A673 (cell line): ENCODE measurements at regions not wholly inside any gene's neighbourhood (a gene's known extent, or its start where the extent isn't known, plus 50 kb on each side); places are given as distances from the start of the nearest gene placed in this dataset.

ENCODE experiments used
- BruUV-seq: library from RNA; stranded (reverse); fragments of 400-500 nt; replicated peaks from 2 replicates; lab custom pipeline; 2021; lab: Mats Ljungman, UMichigan
- CTCF ChIA-PET: fragments of 300-600 bp; sonication (Branson Sonifier 250); formaldehyde crosslinking; loops from one replicate; lab custom pipeline; 2022; ENCODE audit warnings: antibody characterized with exemption; lab: Charles Lee
- POLR2A ChIA-PET: fragments of 300-600 bp; sonication (Branson Sonifier 250); formaldehyde crosslinking; loops from one replicate; lab custom pipeline; 2022; ENCODE audit warnings: antibody characterized with exemption; ENCODE audit not compliant: low non-redundant PET; lab: Charles Lee
- DNase-seq: peaks from one replicate; pipeline ENCODE4 v3.0.0-alpha.2; 2015; ENCODE audit warnings: low spot score
- H3K27ac ChIP-seq: fragments of 200-600 bp; sonication (generic); 2 replicates; pipeline ENCODE4 v1.5.1; 2016; ENCODE audit warnings: mixed run types, low read depth, mild to moderate bottlenecking, mixed read lengths, antibody characterized with exemption, low read length; ENCODE audit not compliant: poor library complexity, severe bottlenecking
- H3K27me3 ChIP-seq: fragments of 200-600 bp; sonication (generic); replicated peaks from 2 replicates; pipeline ENCODE4 v1.6.1; 2017; ENCODE audit warnings: mixed run types, low read depth, mild to moderate bottlenecking, mixed read lengths, antibody characterized with exemption, low read length; ENCODE audit not compliant: insufficient read depth, poor library complexity
- H3K36me3 ChIP-seq: fragments of 200-600 bp; sonication (generic); 2 replicates; pipeline ENCODE4 v1.6.1; 2016; ENCODE audit warnings: mixed run types, mild to moderate bottlenecking, mixed read lengths, antibody characterized with exemption, low read length; ENCODE audit not compliant: insufficient read depth, poor library complexity, severe bottlenecking
- H3K4me1 ChIP-seq: fragments of 200-600 bp; sonication (generic); 2 replicates; pipeline ENCODE4 v1.6.1; 2017; ENCODE audit warnings: mixed run types, mild to moderate bottlenecking, mixed read lengths, antibody characterized with exemption, low read length; ENCODE audit not compliant: insufficient read depth, poor library complexity, severe bottlenecking
- H3K4me3 ChIP-seq: fragments of 200-600 bp; sonication (generic); 2 replicates; pipeline ENCODE4 v1.5.1; 2016; ENCODE audit warnings: low read depth, mixed run types, mild to moderate bottlenecking, mixed read lengths, low read length; ENCODE audit not compliant: poor library complexity, severe bottlenecking
- H3K9me3 ChIP-seq: fragments of 200-600 bp; sonication (generic); 2 replicates; pipeline ENCODE4 v1.6.1; 2016; ENCODE audit warnings: mixed run types, low read depth, mild to moderate bottlenecking, mixed read lengths, antibody characterized with exemption, low read length; ENCODE audit not compliant: poor library complexity, severe bottlenecking
- EZH2 ChIP-seq: fragments of 200-600 bp; sonication (generic); IDR thresholded peaks from 2 replicates; pipeline ENCODE4 v1.6.1; 2017; ENCODE audit warnings: borderline replicate concordance, low read depth, mild to moderate bottlenecking, mixed read lengths, antibody characterized with exemption, low read length; ENCODE audit not compliant: poor library complexity, severe bottlenecking
- intact Hi-C: fragments of 100-400 bp; cut with micrococcal nuclease; formaldehyde crosslinking; loops from one replicate; pipeline ENCODE4 v1.10.0; 2022; ENCODE audit not compliant: unreplicated experiment
- TF ChIP-seq, protein P1 (sequence below): fragments of 300-800, 200-600 bp; sonication (generic); conservative IDR thresholded peaks from 2 replicates; pipeline ENCODE4 v1.5.1; 2017; ENCODE audit warnings: low read depth, mild to moderate bottlenecking, antibody characterized with exemption, low read length, moderate library complexity, mixed read lengths

DNA sequence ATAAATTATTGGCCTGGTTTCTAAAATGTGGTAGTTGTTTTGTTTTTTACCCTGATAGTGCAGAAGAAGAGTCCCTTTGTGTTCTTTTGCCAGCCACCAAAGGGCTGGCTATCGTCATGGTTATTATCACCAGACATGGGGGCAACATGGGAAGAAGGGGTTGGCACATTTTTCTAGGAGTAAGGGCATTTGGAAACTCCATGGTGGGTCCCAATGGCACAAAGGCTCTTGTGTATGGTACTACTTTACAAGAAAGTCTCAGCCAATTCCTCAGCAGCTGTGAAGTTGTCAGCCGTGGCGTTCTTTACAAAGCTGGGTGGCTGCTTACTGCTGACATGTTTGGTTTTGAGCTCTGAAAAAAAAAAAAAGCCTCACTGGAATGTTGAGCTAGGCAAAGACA, 330.4 kb upstream of the ESRRG start:
- TF ChIP-seq, protein P1, sequence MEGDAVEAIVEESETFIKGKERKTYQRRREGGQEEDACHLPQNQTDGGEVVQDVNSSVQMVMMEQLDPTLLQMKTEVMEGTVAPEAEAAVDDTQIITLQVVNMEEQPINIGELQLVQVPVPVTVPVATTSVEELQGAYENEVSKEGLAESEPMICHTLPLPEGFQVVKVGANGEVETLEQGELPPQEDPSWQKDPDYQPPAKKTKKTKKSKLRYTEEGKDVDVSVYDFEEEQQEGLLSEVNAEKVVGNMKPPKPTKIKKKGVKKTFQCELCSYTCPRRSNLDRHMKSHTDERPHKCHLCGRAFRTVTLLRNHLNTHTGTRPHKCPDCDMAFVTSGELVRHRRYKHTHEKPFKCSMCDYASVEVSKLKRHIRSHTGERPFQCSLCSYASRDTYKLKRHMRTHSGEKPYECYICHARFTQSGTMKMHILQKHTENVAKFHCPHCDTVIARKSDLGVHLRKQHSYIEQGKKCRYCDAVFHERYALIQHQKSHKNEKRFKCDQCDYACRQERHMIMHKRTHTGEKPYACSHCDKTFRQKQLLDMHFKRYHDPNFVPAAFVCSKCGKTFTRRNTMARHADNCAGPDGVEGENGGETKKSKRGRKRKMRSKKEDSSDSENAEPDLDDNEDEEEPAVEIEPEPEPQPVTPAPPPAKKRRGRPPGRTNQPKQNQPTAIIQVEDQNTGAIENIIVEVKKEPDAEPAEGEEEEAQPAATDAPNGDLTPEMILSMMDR: no peak
- no peak for TF ChIP-seq EZH2
- Histone ChIP-seq H3K4me1 (no peaks in the 10 kb centered on the region), H3K36me3 (no peaks in the 10 kb centered on the region), H3K27ac (no peak overlapping the region), H3K4me3 (no peak overlapping the region), H3K9me3 (no peaks in the 10 kb centered on the region), H3K27me3 (no peaks in the 10 kb centered on the region)
- intact Hi-C loops: no loop called here
- no peak for DNase-seq
- BruUV-seq: no TSS peak
- CTCF ChIA-PET: no interaction called here
- POLR2A ChIA-PET: no interaction called here

DNA sequence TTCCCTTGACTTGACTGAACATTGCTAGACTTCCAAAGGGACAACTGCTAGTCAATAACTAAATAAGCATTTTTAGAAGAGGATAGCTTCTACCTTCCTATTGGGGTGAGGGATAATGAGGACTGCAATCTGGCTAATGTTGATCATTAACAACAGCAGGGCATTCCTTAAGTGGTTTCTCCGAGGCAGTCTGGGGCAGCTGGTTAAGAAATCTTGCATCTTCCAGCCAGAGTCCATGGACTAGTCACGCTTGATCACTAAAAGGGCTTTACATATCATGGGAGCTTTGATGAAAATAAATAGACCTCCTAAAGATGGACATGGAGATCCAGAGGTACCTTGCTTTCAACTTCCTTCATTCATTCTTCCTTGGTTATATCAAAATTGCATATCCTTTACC, 329.4 kb upstream of the ESRRG start:
- Histone ChIP-seq H3K4me3 (no peak overlapping the region), H3K4me1 (no peaks in the 10 kb centered on the region), H3K27ac (no peak overlapping the region), H3K36me3 (no peaks in the 10 kb centered on the region), H3K27me3 (no peaks in the 10 kb centered on the region), H3K9me3 (no peaks in the 10 kb centered on the region)
- intact Hi-C loops: no loop called here
- no peak for DNase-seq
- no peak for TF ChIP-seq EZH2
- TF ChIP-seq, protein P1: no peak
- ChIA-PET POLR2A (no interaction called here), CTCF (no interaction called here)
- no TSS peak for BruUV-seq

DNA sequence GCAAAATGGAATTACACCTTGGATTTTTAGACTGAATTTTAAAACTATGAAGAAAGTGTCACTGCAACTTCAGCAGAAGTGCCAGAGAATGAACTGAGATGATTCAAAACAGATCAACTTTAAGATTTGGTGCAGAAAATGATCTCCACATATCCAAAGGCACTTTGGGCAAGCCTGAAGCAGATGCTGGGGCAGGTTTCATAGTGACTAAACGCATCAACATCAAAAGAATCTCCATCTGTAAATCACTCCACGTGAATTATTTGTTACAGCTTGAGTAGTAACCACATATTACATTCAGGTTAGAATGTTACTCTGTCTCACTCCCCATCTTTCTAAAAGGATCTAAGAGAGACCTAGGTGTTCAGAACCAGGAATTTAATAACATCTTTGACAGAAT, 329.0 kb upstream of the ESRRG start:
- no peak overlapping the region for H3K4me3 ChIP-seq
- no TSS peak for BruUV-seq
- intact Hi-C loops: no loop called here
- no peaks in the 10 kb centered on the region for H3K36me3 ChIP-seq
- TF ChIP-seq, protein P1: no peak
- TF ChIP-seq EZH2: no peak
- no peaks in the 10 kb centered on the region for H3K4me1 ChIP-seq
- ChIA-PET POLR2A (no interaction called here), CTCF (no interaction called here)
- DNase-seq: no peak
- no peak overlapping the region for H3K27ac ChIP-seq
- H3K9me3 ChIP-seq: no peaks in the 10 kb centered on the region
- H3K27me3 ChIP-seq: no peaks in the 10 kb centered on the region
